ENCODE measurements at regions not wholly inside any gene's neighbourhood (a gene's known extent, or its start where the extent isn't known, plus 50 kb on each side); places are given as distances from the start of the nearest gene placed in this dataset.

- Histone ChIP-seq H3K27me3 (ENCODE audit: control insufficient read depth, insufficient read depth, low read length) (no peaks in the 10 kb centered on the region), H3K27ac (ENCODE audit: low read depth, low read length) (no peak overlapping the region), H3K4me3 (ENCODE audit: low read depth, low read length) (no peak overlapping the region), H3K9me3 (ENCODE audit: control insufficient read depth, insufficient read depth, low read length) (no peaks in the 10 kb centered on the region)
- TF ChIP-seq, protein P1, sequence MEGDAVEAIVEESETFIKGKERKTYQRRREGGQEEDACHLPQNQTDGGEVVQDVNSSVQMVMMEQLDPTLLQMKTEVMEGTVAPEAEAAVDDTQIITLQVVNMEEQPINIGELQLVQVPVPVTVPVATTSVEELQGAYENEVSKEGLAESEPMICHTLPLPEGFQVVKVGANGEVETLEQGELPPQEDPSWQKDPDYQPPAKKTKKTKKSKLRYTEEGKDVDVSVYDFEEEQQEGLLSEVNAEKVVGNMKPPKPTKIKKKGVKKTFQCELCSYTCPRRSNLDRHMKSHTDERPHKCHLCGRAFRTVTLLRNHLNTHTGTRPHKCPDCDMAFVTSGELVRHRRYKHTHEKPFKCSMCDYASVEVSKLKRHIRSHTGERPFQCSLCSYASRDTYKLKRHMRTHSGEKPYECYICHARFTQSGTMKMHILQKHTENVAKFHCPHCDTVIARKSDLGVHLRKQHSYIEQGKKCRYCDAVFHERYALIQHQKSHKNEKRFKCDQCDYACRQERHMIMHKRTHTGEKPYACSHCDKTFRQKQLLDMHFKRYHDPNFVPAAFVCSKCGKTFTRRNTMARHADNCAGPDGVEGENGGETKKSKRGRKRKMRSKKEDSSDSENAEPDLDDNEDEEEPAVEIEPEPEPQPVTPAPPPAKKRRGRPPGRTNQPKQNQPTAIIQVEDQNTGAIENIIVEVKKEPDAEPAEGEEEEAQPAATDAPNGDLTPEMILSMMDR (IDR thresholded peaks at IDR 0.05; ENCODE audit: low read depth, low read length): no peak
- no peak for DNase-seq (ENCODE audit: low read depth, low spot score)
- CTCF ChIA-PET: no interaction called here
- POLR2A ChIA-PET: no interaction called here
These were observed 250.2 kb upstream of the DMRT1 start for GRCh38 chr9:591292-591691.

GRCh38 chr9:592225-592624, 249.3 kb upstream of the DMRT1 start:
- Histone ChIP-seq H3K9me3 (ENCODE audit: control insufficient read depth, insufficient read depth, low read length) (no peaks in the 10 kb centered on the region), H3K4me3 (ENCODE audit: low read depth, low read length) (no peak overlapping the region), H3K27ac (ENCODE audit: low read depth, low read length) (no peak overlapping the region), H3K27me3 (ENCODE audit: control insufficient read depth, insufficient read depth, low read length) (no peaks in the 10 kb centered on the region)
- POLR2A ChIA-PET: no interaction called here
- no peak for DNase-seq (ENCODE audit: low read depth, low spot score)
- CTCF ChIA-PET: no interaction called here
- TF ChIP-seq, protein P1 (IDR thresholded peaks at IDR 0.05; ENCODE audit: low read depth, low read length): no peak

DNA sequence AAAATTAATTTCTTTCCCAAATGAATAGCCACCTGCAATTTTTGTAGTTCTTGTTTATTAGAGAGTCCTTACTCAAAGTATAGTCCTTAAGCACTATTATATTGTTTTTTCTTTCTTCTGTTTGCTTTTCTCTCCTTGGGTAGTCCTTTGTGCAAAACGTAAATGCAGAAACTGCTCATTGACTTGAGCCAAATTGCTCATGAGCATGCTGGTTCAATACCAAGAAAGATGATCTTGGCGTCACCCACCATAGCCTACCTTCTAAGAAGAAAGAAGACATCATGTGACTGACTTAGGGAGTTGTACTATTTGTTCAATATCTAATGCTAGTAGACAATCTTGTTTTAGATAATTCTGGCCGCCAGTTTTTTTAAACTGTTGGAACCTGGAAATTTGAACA, 248.8 kb upstream of the DMRT1 start:
- no peaks in the 10 kb centered on the region for H3K9me3 ChIP-seq (ENCODE audit: control insufficient read depth, insufficient read depth, low read length)
- DNase-seq (ENCODE audit: low read depth, low spot score): no peak
- no peak overlapping the region for H3K27ac ChIP-seq (ENCODE audit: low read depth, low read length)
- TF ChIP-seq, protein P1 (IDR thresholded peaks at IDR 0.05; ENCODE audit: low read depth, low read length): no peak
- H3K27me3 ChIP-seq (ENCODE audit: control insufficient read depth, insufficient read depth, low read length): no peaks in the 10 kb centered on the region
- no peak overlapping the region for H3K4me3 ChIP-seq (ENCODE audit: low read depth, low read length)
- POLR2A ChIA-PET: no interaction called here
- CTCF ChIA-PET: no interaction called here

DNA sequence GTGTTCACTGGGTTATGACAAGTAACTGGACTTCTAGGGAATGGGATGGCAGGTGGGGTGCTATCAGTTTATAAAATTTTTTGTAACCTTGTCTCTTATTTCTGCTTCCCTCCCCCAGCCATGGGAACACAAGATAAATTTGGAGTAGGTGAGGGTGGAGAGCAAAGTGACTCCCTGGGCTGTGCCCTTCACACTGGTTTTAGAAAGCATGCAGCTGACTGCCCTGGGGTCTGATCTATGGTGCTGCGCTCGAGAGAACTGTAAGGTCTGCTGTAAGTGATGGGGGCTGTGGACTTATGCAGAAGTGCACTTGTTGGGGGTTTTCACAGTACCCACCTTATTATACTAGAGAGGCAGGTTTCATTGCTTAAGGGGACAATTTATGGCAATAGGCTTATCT, 247.7 kb upstream of the DMRT1 start:
- ChIA-PET POLR2A (no interaction called here), CTCF (no interaction called here)
- Histone ChIP-seq H3K4me3 (ENCODE audit: low read depth, low read length) (no peak overlapping the region), H3K9me3 (ENCODE audit: control insufficient read depth, insufficient read depth, low read length) (no peaks in the 10 kb centered on the region), H3K27ac (ENCODE audit: low read depth, low read length) (no peak overlapping the region), H3K27me3 (ENCODE audit: control insufficient read depth, insufficient read depth, low read length) (no peaks in the 10 kb centered on the region)
- TF ChIP-seq, protein P1 (IDR thresholded peaks at IDR 0.05; ENCODE audit: low read depth, low read length): no peak
- DNase-seq (ENCODE audit: low read depth, low spot score): no peak

- POLR2A ChIA-PET: no interaction called here
- H3K27ac ChIP-seq (ENCODE audit: low read depth, low read length): no peak overlapping the region
- CTCF ChIA-PET: no interaction called here
- no peaks in the 10 kb centered on the region for H3K9me3 ChIP-seq (ENCODE audit: control insufficient read depth, insufficient read depth, low read length)
- no peaks in the 10 kb centered on the region for H3K27me3 ChIP-seq (ENCODE audit: control insufficient read depth, insufficient read depth, low read length)
- DNase-seq (ENCODE audit: low read depth, low spot score): no peak
- H3K4me3 ChIP-seq (ENCODE audit: low read depth, low read length): no peak overlapping the region
- TF ChIP-seq, protein P1 (IDR thresholded peaks at IDR 0.05; ENCODE audit: low read depth, low read length): no peak
These were observed 244.8 kb upstream of the DMRT1 start for GRCh38 chr9:596703-597102.

Measured in AG04450 (cell line).